MM.1S (cell line): ENCODE measurements at regions not wholly inside any gene's neighbourhood (a gene's known extent, or its start where the extent isn't known, plus 50 kb on each side); places are given as distances from the start of the nearest gene placed in this dataset.

Source experiments
- CTCF ChIP-seq: fragments of 300-600 bp; sonication (generic); IDR thresholded peaks from 2 replicates; pipeline ENCODE4 v1.5.1; 2016; ENCODE audit warnings: antibody characterized with exemption, low read length, mixed read lengths
- EZH2 ChIP-seq: fragments of 300-600 bp; sonication (generic); optimal IDR thresholded peaks from 2 replicates; pipeline ENCODE3; 2017; ENCODE audit warnings: low read depth, mild to moderate bottlenecking, antibody characterized with exemption, low read length, mixed read lengths

DNA sequence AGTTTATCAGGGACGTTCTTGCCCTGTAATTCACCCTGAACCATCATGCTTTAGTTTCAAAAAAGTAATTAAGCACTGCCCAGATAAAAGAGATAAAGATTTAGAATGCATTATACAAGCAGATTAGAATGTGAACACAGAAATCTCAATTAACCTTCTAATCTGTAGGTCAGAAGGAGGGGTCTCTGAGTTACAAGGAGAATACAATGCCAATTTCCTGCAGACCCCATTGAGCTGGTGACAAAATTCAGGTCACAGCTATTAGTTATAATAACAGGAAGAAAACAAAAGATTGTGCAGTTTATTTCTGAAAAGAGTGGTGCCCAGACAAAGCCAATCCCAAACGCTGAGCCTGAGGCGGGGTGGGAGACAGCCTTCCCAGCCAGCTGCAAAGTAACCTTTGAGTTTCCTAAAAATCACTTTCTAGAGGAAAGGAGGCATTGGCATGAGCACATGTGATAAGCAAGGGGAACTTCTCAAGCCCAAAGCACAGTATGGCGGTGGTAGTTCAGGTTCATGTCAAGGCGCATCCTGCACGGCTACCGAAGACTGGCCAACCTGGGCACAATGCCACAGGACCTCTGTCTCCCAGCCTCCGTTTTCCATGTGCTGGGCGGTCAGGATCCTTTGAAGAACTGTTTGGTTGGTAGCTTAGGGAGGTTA, 192.5 kb downstream of the TTLL2 start:
- no peak for TF ChIP-seq CTCF
- TF ChIP-seq EZH2 = no peak
